KG1 (cell line): ENCODE measurements at regions not wholly inside any gene's neighbourhood (a gene's known extent, or its start where the extent isn't known, plus 50 kb on each side); places are given as distances from the start of the nearest gene placed in this dataset.

Experiments used
- DNase-seq: peaks from one replicate; lab custom pipeline; 2025; lab: John Stamatoyannopoulos, UW

- no peak for DNase-seq
Observed at GRCh38 chr18:70386582-70386981, 97.7 kb downstream of the SOCS6 start.

- DNase-seq, result no peak
Observed at GRCh38 chr18:70385474-70385873, 96.6 kb downstream of the SOCS6 start.

GRCh38 chr18:70384181-70384790 lies 95.4 kb downstream of the SOCS6 start:
- no peak for DNase-seq

- no peak for DNase-seq
Observed at GRCh38 chr18:70382992-70383717, 94.3 kb downstream of the SOCS6 start.

GRCh38 chr18:70382017-70382416 lies 93.2 kb downstream of the SOCS6 start:
- DNase-seq, result no peak

- no peak for DNase-seq
Observed at GRCh38 chr18:70380915-70381896, 92.4 kb downstream of the SOCS6 start.
